ENCODE measurements at regions not wholly inside any gene's neighbourhood (a gene's known extent, or its start where the extent isn't known, plus 50 kb on each side); places are given as distances from the start of the nearest gene placed in this dataset.

GRCh38 chr2:144183727-144184126 lies 336.2 kb downstream of the ZEB2 start:
- H3K27ac ChIP-seq (ENCODE audit: low read depth, low read length) = no peak overlapping the region
- no peak overlapping the region for H3K4me3 ChIP-seq (ENCODE audit: low read depth, low read length)
- H3K9me3 ChIP-seq (ENCODE audit: control insufficient read depth, insufficient read depth, low read length) = no peaks in the 10 kb centered on the region
- H3K4me1 ChIP-seq (ENCODE audit: control insufficient read depth, insufficient read depth, low read length) = no peaks in the 10 kb centered on the region
- H3K9ac ChIP-seq (ENCODE audit: low read depth, low read length) = no peak overlapping the region
- no peaks in the 10 kb centered on the region for H3K36me3 ChIP-seq (ENCODE audit: control insufficient read depth, insufficient read depth, low read length)
- no peaks in the 10 kb centered on the region for H3K27me3 ChIP-seq (ENCODE audit: control insufficient read depth, insufficient read depth, low read length)

- Histone ChIP-seq H3K4me3 (ENCODE audit: low read depth, low read length) (no peak overlapping the region), H3K4me1 (ENCODE audit: control insufficient read depth, insufficient read depth, low read length) (no peaks in the 10 kb centered on the region), H3K9ac (ENCODE audit: low read depth, low read length) (no peak overlapping the region), H3K36me3 (ENCODE audit: control insufficient read depth, insufficient read depth, low read length) (no peaks in the 10 kb centered on the region), H3K9me3 (ENCODE audit: control insufficient read depth, insufficient read depth, low read length) (no peaks in the 10 kb centered on the region), H3K27me3 (ENCODE audit: control insufficient read depth, insufficient read depth, low read length) (no peaks in the 10 kb centered on the region), H3K27ac (ENCODE audit: low read depth, low read length) (no peak overlapping the region)
Observed at GRCh38 chr2:144181001-144181400, 338.9 kb downstream of the ZEB2 start.

- Histone ChIP-seq H3K27ac (ENCODE audit: low read depth, low read length) (no peak overlapping the region), H3K9ac (ENCODE audit: low read depth, low read length) (no peak overlapping the region), H3K36me3 (ENCODE audit: control insufficient read depth, insufficient read depth, low read length) (no peaks in the 10 kb centered on the region)
Observed at GRCh38 chr2:144180131-144180530, 339.8 kb downstream of the ZEB2 start.

GRCh38 chr2:144170179-144170578 lies 349.7 kb downstream of the ZEB2 start:
- Histone ChIP-seq H3K27ac (ENCODE audit: low read depth, low read length) (no peak overlapping the region), H3K4me1 (ENCODE audit: control insufficient read depth, insufficient read depth, low read length) (no peaks in the 10 kb centered on the region), H3K9ac (ENCODE audit: low read depth, low read length) (no peak overlapping the region), H3K4me3 (ENCODE audit: low read depth, low read length) (no peak overlapping the region), H3K36me3 (ENCODE audit: control insufficient read depth, insufficient read depth, low read length) (no peaks in the 10 kb centered on the region), H3K9me3 (ENCODE audit: control insufficient read depth, insufficient read depth, low read length) (no peaks in the 10 kb centered on the region), H3K27me3 (ENCODE audit: control insufficient read depth, insufficient read depth, low read length) (no peaks in the 10 kb centered on the region)

More at GRCh38 chr2:144180131-144180530, 339.8 kb downstream of the ZEB2 start:
- H3K9me3 ChIP-seq (ENCODE audit: control insufficient read depth, insufficient read depth, low read length) = no peaks in the 10 kb centered on the region
- H3K4me1 ChIP-seq (ENCODE audit: control insufficient read depth, insufficient read depth, low read length) = no peaks in the 10 kb centered on the region
- H3K27me3 ChIP-seq (ENCODE audit: control insufficient read depth, insufficient read depth, low read length) = no peaks in the 10 kb centered on the region
- H3K4me3 ChIP-seq (ENCODE audit: low read depth, low read length) = no peak overlapping the region

- Histone ChIP-seq H3K27ac (ENCODE audit: low read depth, low read length) (no peak overlapping the region), H3K36me3 (ENCODE audit: control insufficient read depth, insufficient read depth, low read length) (no peaks in the 10 kb centered on the region), H3K4me1 (ENCODE audit: control insufficient read depth, insufficient read depth, low read length) (no peaks in the 10 kb centered on the region), H3K27me3 (ENCODE audit: control insufficient read depth, insufficient read depth, low read length) (no peaks in the 10 kb centered on the region), H3K4me3 (ENCODE audit: low read depth, low read length) (no peak overlapping the region), H3K9ac (ENCODE audit: low read depth, low read length) (no peak overlapping the region), H3K9me3 (ENCODE audit: control insufficient read depth, insufficient read depth, low read length) (no peaks in the 10 kb centered on the region)
Observed at GRCh38 chr2:144166743-144167142, 353.2 kb downstream of the ZEB2 start.

- Histone ChIP-seq H3K36me3 (ENCODE audit: control insufficient read depth, insufficient read depth, low read length) (no peaks in the 10 kb centered on the region), H3K9me3 (ENCODE audit: control insufficient read depth, insufficient read depth, low read length) (no peaks in the 10 kb centered on the region), H3K27me3 (ENCODE audit: control insufficient read depth, insufficient read depth, low read length) (no peaks in the 10 kb centered on the region), H3K27ac (ENCODE audit: low read depth, low read length) (no peak overlapping the region), H3K4me1 (ENCODE audit: control insufficient read depth, insufficient read depth, low read length) (no peaks in the 10 kb centered on the region), H3K9ac (ENCODE audit: low read depth, low read length) (no peak overlapping the region), H3K4me3 (ENCODE audit: low read depth, low read length) (no peak overlapping the region)
Observed at GRCh38 chr2:144165599-144166250, 354.2 kb downstream of the ZEB2 start.

- Histone ChIP-seq H3K9me3 (ENCODE audit: control insufficient read depth, insufficient read depth, low read length) (no peaks in the 10 kb centered on the region), H3K27me3 (ENCODE audit: control insufficient read depth, insufficient read depth, low read length) (no peaks in the 10 kb centered on the region), H3K4me1 (ENCODE audit: control insufficient read depth, insufficient read depth, low read length) (no peaks in the 10 kb centered on the region), H3K36me3 (ENCODE audit: control insufficient read depth, insufficient read depth, low read length) (no peaks in the 10 kb centered on the region), H3K4me3 (ENCODE audit: low read depth, low read length) (no peak overlapping the region), H3K9ac (ENCODE audit: low read depth, low read length) (no peak overlapping the region), H3K27ac (ENCODE audit: low read depth, low read length) (no peak overlapping the region)
Observed at GRCh38 chr2:144163592-144163991, 356.3 kb downstream of the ZEB2 start.

GRCh38 chr2:144162652-144163051 lies 357.3 kb downstream of the ZEB2 start:
- Histone ChIP-seq H3K4me3 (ENCODE audit: low read depth, low read length) (no peak overlapping the region), H3K9me3 (ENCODE audit: control insufficient read depth, insufficient read depth, low read length) (no peaks in the 10 kb centered on the region), H3K36me3 (ENCODE audit: control insufficient read depth, insufficient read depth, low read length) (no peaks in the 10 kb centered on the region), H3K9ac (ENCODE audit: low read depth, low read length) (no peak overlapping the region), H3K27me3 (ENCODE audit: control insufficient read depth, insufficient read depth, low read length) (no peaks in the 10 kb centered on the region), H3K27ac (ENCODE audit: low read depth, low read length) (no peak overlapping the region), H3K4me1 (ENCODE audit: control insufficient read depth, insufficient read depth, low read length) (no peaks in the 10 kb centered on the region)

GRCh38 chr2:144161061-144161460 lies 358.9 kb downstream of the ZEB2 start:
- H3K4me3 ChIP-seq (ENCODE audit: low read depth, low read length) = no peak overlapping the region
- H3K36me3 ChIP-seq (ENCODE audit: control insufficient read depth, insufficient read depth, low read length) = no peaks in the 10 kb centered on the region
- H3K9me3 ChIP-seq (ENCODE audit: control insufficient read depth, insufficient read depth, low read length) = no peaks in the 10 kb centered on the region
- H3K4me1 ChIP-seq (ENCODE audit: control insufficient read depth, insufficient read depth, low read length) = peaks cover 10% of the 10 kb centered on the region
- no peak overlapping the region for H3K9ac ChIP-seq (ENCODE audit: low read depth, low read length)
- H3K27ac ChIP-seq (ENCODE audit: low read depth, low read length) = no peak overlapping the region
- no peaks in the 10 kb centered on the region for H3K27me3 ChIP-seq (ENCODE audit: control insufficient read depth, insufficient read depth, low read length)

- Histone ChIP-seq H3K27me3 (ENCODE audit: control insufficient read depth, insufficient read depth, low read length) (no peaks in the 10 kb centered on the region), H3K36me3 (ENCODE audit: control insufficient read depth, insufficient read depth, low read length) (no peaks in the 10 kb centered on the region), H3K4me3 (ENCODE audit: low read depth, low read length) (no peak overlapping the region), H3K9me3 (ENCODE audit: control insufficient read depth, insufficient read depth, low read length) (no peaks in the 10 kb centered on the region), H3K27ac (ENCODE audit: low read depth, low read length) (no peak overlapping the region), H3K4me1 (ENCODE audit: control insufficient read depth, insufficient read depth, low read length) (peaks cover 10% of the 10 kb centered on the region), H3K9ac (ENCODE audit: low read depth, low read length) (no peak overlapping the region)
Observed at GRCh38 chr2:144159240-144159639, 360.7 kb downstream of the ZEB2 start.

- H3K27me3 ChIP-seq (ENCODE audit: control insufficient read depth, insufficient read depth, low read length) = no peaks in the 10 kb centered on the region
- H3K4me1 ChIP-seq (ENCODE audit: control insufficient read depth, insufficient read depth, low read length) = peaks cover 10% of the 10 kb centered on the region
- H3K9me3 ChIP-seq (ENCODE audit: control insufficient read depth, insufficient read depth, low read length) = no peaks in the 10 kb centered on the region
- no peaks in the 10 kb centered on the region for H3K36me3 ChIP-seq (ENCODE audit: control insufficient read depth, insufficient read depth, low read length)
- H3K27ac ChIP-seq (ENCODE audit: low read depth, low read length) = peak overlapping the region; percentile 9
- no peak overlapping the region for H3K9ac ChIP-seq (ENCODE audit: low read depth, low read length)
- no peak overlapping the region for H3K4me3 ChIP-seq (ENCODE audit: low read depth, low read length)
Observed at GRCh38 chr2:144158096-144158495, 361.8 kb downstream of the ZEB2 start.

Data from HUES48 (cell line).